A673 (cell line): ENCODE measurements at regions not wholly inside any gene's neighbourhood (a gene's known extent, or its start where the extent isn't known, plus 50 kb on each side); places are given as distances from the start of the nearest gene placed in this dataset.

Experiments
- EZH2 ChIP-seq: fragments of 200-600 bp; sonication (generic); IDR thresholded peaks from 2 replicates; pipeline ENCODE4 v1.6.1; 2017; ENCODE audit warnings: borderline replicate concordance, low read depth, mild to moderate bottlenecking, mixed read lengths, antibody characterized with exemption, low read length; ENCODE audit not compliant: poor library complexity, severe bottlenecking
- TF ChIP-seq, protein P1 (sequence below): fragments of 300-800, 200-600 bp; sonication (generic); conservative IDR thresholded peaks from 2 replicates; pipeline ENCODE4 v1.5.1; 2017; ENCODE audit warnings: low read depth, mild to moderate bottlenecking, antibody characterized with exemption, low read length, moderate library complexity, mixed read lengths

DNA sequence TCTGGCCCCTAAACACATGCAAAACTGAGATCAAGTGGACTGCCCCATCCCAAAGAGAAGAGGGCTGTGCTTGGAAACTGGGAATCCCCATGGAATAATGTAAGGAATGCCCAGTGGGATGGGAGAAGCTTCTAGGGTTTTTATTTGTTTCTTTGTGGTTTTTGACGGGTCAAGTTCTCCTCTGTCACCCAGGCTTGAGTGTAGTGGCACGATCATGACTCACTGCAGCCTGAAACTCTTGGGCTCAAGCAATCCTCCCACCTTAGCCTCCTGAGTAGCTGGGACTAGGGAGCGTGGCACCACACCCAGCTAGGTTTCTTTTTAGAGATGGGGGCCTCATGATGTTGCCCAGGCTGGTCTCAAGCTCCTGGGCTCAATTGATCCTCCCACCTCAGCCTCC is 101.7 kb upstream of the ZSWIM2 start:
- TF ChIP-seq, protein P1, sequence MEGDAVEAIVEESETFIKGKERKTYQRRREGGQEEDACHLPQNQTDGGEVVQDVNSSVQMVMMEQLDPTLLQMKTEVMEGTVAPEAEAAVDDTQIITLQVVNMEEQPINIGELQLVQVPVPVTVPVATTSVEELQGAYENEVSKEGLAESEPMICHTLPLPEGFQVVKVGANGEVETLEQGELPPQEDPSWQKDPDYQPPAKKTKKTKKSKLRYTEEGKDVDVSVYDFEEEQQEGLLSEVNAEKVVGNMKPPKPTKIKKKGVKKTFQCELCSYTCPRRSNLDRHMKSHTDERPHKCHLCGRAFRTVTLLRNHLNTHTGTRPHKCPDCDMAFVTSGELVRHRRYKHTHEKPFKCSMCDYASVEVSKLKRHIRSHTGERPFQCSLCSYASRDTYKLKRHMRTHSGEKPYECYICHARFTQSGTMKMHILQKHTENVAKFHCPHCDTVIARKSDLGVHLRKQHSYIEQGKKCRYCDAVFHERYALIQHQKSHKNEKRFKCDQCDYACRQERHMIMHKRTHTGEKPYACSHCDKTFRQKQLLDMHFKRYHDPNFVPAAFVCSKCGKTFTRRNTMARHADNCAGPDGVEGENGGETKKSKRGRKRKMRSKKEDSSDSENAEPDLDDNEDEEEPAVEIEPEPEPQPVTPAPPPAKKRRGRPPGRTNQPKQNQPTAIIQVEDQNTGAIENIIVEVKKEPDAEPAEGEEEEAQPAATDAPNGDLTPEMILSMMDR: no peak
- TF ChIP-seq EZH2: no peak
